ENCODE measurements at regions not wholly inside any gene's neighbourhood (a gene's known extent, or its start where the extent isn't known, plus 50 kb on each side); places are given as distances from the start of the nearest gene placed in this dataset.

- Histone ChIP-seq H3K4me1 (ENCODE audit: control insufficient read depth in 4 of 4, insufficient read depth in 4 of 4, low read length in 3 of 4) (no peaks in the 10 kb centered on the region), H3K27me3 (ENCODE audit: control insufficient read depth in 4 of 4, insufficient read depth in 4 of 4, low read length in 3 of 4) (no peaks in the 10 kb centered on the region), H3K4me3 (ENCODE audit: low read depth in 1 of 3, low read length in 3 of 3) (no peak overlapping the region), H3K9ac (ENCODE audit: low read depth in 1 of 2, low read length in 2 of 2) (no peak overlapping the region), H3K27ac (ENCODE audit: low read depth in 1 of 2, low read length in 2 of 2) (no peak overlapping the region), H3K36me3 (ENCODE audit: control insufficient read depth in 4 of 4, insufficient read depth in 3 of 4, low read depth in 1 of 4, low read length in 3 of 4) (no peaks in the 10 kb centered on the region), H3K9me3 (ENCODE audit: control insufficient read depth in 4 of 4, low read length in 3 of 4) (peaks cover 0 to 3% (median 0%) of the 10 kb centered on the region in 4 donors)
- WGBS = 91% methylated on average over 3 of the region's 3 CpGs
- TF ChIP-seq NR2F2 (IDR thresholded peaks at IDR 0.05) (no peak), TAF1 (conservative IDR thresholded peaks at IDR 0.05) (no peak), SP1 (IDR thresholded peaks at IDR 0.05) (no peak), FOXA2 (IDR thresholded peaks at IDR 0.05) (no peak), YY1 (IDR thresholded peaks at IDR 0.05) (no peak), JUND (IDR thresholded peaks at IDR 0.05) (no peak), GABPA (IDR thresholded peaks at IDR 0.05 in 1 of 2, conservative IDR thresholded peaks at IDR 0.05 in 1 of 2) (no peak), ATF3 (IDR thresholded peaks at IDR 0.05) (no peak)
- no peak for DNase-seq (ENCODE audit: low spot score)
Measured at GRCh38 chrX:104513162-104513561, 52.8 kb upstream of the IL1RAPL2 start.

- Histone ChIP-seq H3K4me1 (ENCODE audit: control insufficient read depth in 4 of 4, insufficient read depth in 4 of 4, low read length in 3 of 4) (no peaks in the 10 kb centered on the region), H3K36me3 (ENCODE audit: control insufficient read depth in 4 of 4, insufficient read depth in 3 of 4, low read depth in 1 of 4, low read length in 3 of 4) (no peaks in the 10 kb centered on the region), H3K9me3 (ENCODE audit: control insufficient read depth in 4 of 4, low read length in 3 of 4) (peaks cover 0 to 3% (median 0%) of the 10 kb centered on the region in 4 donors), H3K27ac (ENCODE audit: low read depth in 1 of 2, low read length in 2 of 2) (no peak overlapping the region), H3K9ac (ENCODE audit: low read depth in 1 of 2, low read length in 2 of 2) (no peak overlapping the region), H3K27me3 (ENCODE audit: control insufficient read depth in 4 of 4, insufficient read depth in 4 of 4, low read length in 3 of 4) (no peaks in the 10 kb centered on the region), H3K4me3 (ENCODE audit: low read depth in 1 of 3, low read length in 3 of 3) (no peak overlapping the region)
- WGBS = 79% methylated on average over 2 of the region's 2 CpGs
- TF ChIP-seq JUND (IDR thresholded peaks at IDR 0.05) (no peak), EGR1 (IDR thresholded peaks at IDR 0.05; ENCODE audit: low read depth in 2 of 2) (no peak), RXRA (IDR thresholded peaks at IDR 0.05) (no peak), MAX (IDR thresholded peaks at IDR 0.05) (no peak), HNF4G (IDR thresholded peaks at IDR 0.05) (no peak)
- DNase-seq (ENCODE audit: low spot score) = no peak
Measured at GRCh38 chrX:104510801-104511200, 55.2 kb upstream of the IL1RAPL2 start.

- H3K9me3 ChIP-seq (ENCODE audit: control insufficient read depth in 4 of 4, low read length in 3 of 4) = no peaks in the 10 kb centered on the region
- no peak overlapping the region for H3K27ac ChIP-seq (ENCODE audit: low read depth in 1 of 2, low read length in 2 of 2)
- DNase-seq (ENCODE audit: low spot score) = no peak
- H3K36me3 ChIP-seq (ENCODE audit: control insufficient read depth in 4 of 4, insufficient read depth in 3 of 4, low read depth in 1 of 4, low read length in 3 of 4) = no peaks in the 10 kb centered on the region
- H3K27me3 ChIP-seq (ENCODE audit: control insufficient read depth in 4 of 4, insufficient read depth in 4 of 4, low read length in 3 of 4) = peaks cover 0 to 2% (median 0%) of the 10 kb centered on the region in 4 donors
- no peak for TF ChIP-seq TAF1 (conservative IDR thresholded peaks at IDR 0.05)
- TF ChIP-seq RAD21 (IDR thresholded peaks at IDR 0.05) = no peak
- no peak for TF ChIP-seq ATF3 (IDR thresholded peaks at IDR 0.05)
- TF ChIP-seq ZBTB33 (IDR thresholded peaks at IDR 0.05) = no peak
- no peaks in the 10 kb centered on the region for H3K4me1 ChIP-seq (ENCODE audit: control insufficient read depth in 4 of 4, insufficient read depth in 4 of 4, low read length in 3 of 4)
- H3K4me3 ChIP-seq (ENCODE audit: low read depth in 1 of 3, low read length in 3 of 3) = no peak overlapping the region
- no peak overlapping the region for H3K9ac ChIP-seq (ENCODE audit: low read depth in 1 of 2, low read length in 2 of 2)
- 81% methylated on average over 2 of the region's 2 CpGs for WGBS
Measured at GRCh38 chrX:104502460-104502859, 63.5 kb upstream of the IL1RAPL2 start.
